Pancreas (tissue), 10 donors: ENCODE measurements at regions not wholly inside any gene's neighbourhood (a gene's known extent, or its start where the extent isn't known, plus 50 kb on each side); places are given as distances from the start of the nearest gene placed in this dataset.

Source experiments
- ATAC-seq, 4 donors: fragments of 200-7000 bp; cut with Tn5 transposase; one replicate each; pipeline versions ENCODE4 v1.8.0 to v1.9.1; 2020; ENCODE audit warnings: mild to moderate bottlenecking in 4 of 4, moderate library complexity in 4 of 4
- DNase-seq, 6 donors: peaks; one replicate each; pipeline ENCODE4 v3.0.0-alpha.2; 2020
- FAIRE-seq: peaks from 2 replicates; lab custom pipeline; 2012; peaks lifted over from hg19 to GRCh38; lab: Jason Lieb, UNC
- H3K27ac ChIP-seq, 4 donors: fragments of 200-600 bp; sonication (generic); 1 replicate in 3 of 4; 2 replicates in 1 of 4; pipeline versions ENCODE4 v1.5.0 to v1.8.0; 2020
- H3K27me3 ChIP-seq, 4 donors: fragments of 200-600 bp; one replicate each; pipeline ENCODE4 v1.8.0; 2021
- H3K36me3 ChIP-seq, 3 donors: fragments of 200-600 bp; sonication (generic) in 1 of 3; one replicate each; pipeline versions ENCODE4 v1.5.0 to v1.8.0; 2020 to 2021
- H3K4me1 ChIP-seq, 3 donors: fragments of 200-600 bp; one replicate each; pipeline ENCODE4 v1.8.0; 2021
- H3K4me3 ChIP-seq, 4 donors: fragments of 200-600 bp; sonication (generic) in 2 of 4; one replicate each; pipeline versions ENCODE4 v1.5.0 to v1.8.0; 2020 to 2021
- H3K9me3 ChIP-seq, 4 donors: fragments of 200-600 bp; one replicate each; pipeline ENCODE4 v1.8.0; 2021
- CTCF ChIP-seq, 4 donors: fragments of 200-600 bp; sonication (generic) in 3 of 4; IDR thresholded peaks; one replicate each; pipeline versions ENCODE4 v1.5.0 to v1.8.0; 2021; ENCODE audit warnings: antibody characterized with exemption in 4 of 4
- WGBS, 2 donors: extraction: QIAGEN DNeasy Blood & Tissue Kit; methylation state at CpG; one replicate each; pipeline ENCODE4 v1.1.7; 2013; 5-methylcytosine and 5-hydroxymethylcytosine counted together
- intact Hi-C, 3 donors: fragments of 100-400 bp; cut with DNase I; formaldehyde crosslinking; loops; one replicate each; pipeline versions ENCODE4 v1.11.1 to v1.14.2; 2022
- microRNA-seq, 2 donors: library from miRNA; unstranded; fragments of <30 nt; microRNA quantifications; one replicate each; pipeline versions ENCODE4 to v1.1.0, GENCODE V29; 2019 to 2020
- donor health status: healthy with polysubstance abuse.
- donor health status: DM: no; HTN: no; CAD: no; lungs with moderate emphysema.
- donor health status: DM: no; HTN: no; CAD: no.
- donor health status: control.
- donor health status: control.
- donor health status: Bipolar disorder and iron deficiency.
- donor health status: DM: yes; HTN: yes; CAD: no.
- donor health status: DM: no; HTN: no; CAD: no.
- donor health status: DM: no; HTN: no; CAD: no.
- donor health status: DM: yes; HTN: yes; CAD: no.

GRCh38 chr3:96756516-96756915 lies 57.9 kb upstream of the EPHA6 start:
- Histone ChIP-seq H3K9me3 (no peaks in the 10 kb centered on the region), H3K4me3 (no peak overlapping the region), H3K27me3 (no peaks in the 10 kb centered on the region), H3K27ac (no peak overlapping the region), H3K36me3 (no peaks in the 10 kb centered on the region), H3K4me1 (no peaks in the 10 kb centered on the region)
- intact Hi-C loops = loop anchor here in 1 of 3 donors (5.0 kb wide), 1 partner anchor 74 kb away; no protein-coding TSS in a partner anchor
- DNase-seq (no peak), FAIRE-seq (no peak), ATAC-seq (no peak)
- no peak for TF ChIP-seq CTCF (IDR thresholded peaks at IDR 0.05)
- WGBS, 2 donors = 27 to 38% methylated on average over 1 of the region's 1 CpG

- DNase-seq (no peak), ATAC-seq (no peak), FAIRE-seq (no peak)
- Histone ChIP-seq H3K9me3 (no peaks in the 10 kb centered on the region), H3K27me3 (no peaks in the 10 kb centered on the region), H3K4me1 (no peaks in the 10 kb centered on the region), H3K36me3 (no peaks in the 10 kb centered on the region), H3K27ac (no peak overlapping the region), H3K4me3 (no peak overlapping the region)
- TF ChIP-seq CTCF (IDR thresholded peaks at IDR 0.05) = no peak
- intact Hi-C loops = no loop called here
- WGBS, 2 donors = 54 to 69% methylated on average over 4 of the region's 4 CpGs
These were observed 53.4 kb upstream of the EPHA6 start for GRCh38 chr3:96760956-96761355.

Small RNA genes lying in the stretch of these regions (microRNA-seq; reads per million reads assigned to microRNA genes)
- gene MIR8060 = 0 reads per million in 2 donors
